ENCODE measurements at regions not wholly inside any gene's neighbourhood (a gene's known extent, or its start where the extent isn't known, plus 50 kb on each side); places are given as distances from the start of the nearest gene placed in this dataset.

DNA sequence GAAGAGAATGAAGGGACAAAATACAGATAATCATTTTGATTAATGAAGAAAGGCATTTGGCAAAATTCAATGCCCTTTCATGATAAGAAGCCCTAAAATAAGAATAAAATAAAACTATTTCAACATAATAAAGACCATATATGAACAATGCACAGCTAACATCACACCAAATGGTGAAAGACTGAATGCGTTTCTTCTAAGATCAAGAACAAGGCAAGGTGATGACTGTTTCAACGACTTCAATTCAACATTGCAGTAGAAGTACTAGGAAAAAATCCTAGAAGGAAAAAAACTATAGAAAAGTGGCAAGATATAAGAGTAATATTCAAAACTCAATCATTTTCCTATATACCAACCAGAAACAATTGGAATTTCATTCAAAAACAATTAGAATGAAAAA is 280.1 kb upstream of the GRM7 start:
- ATAC-seq = no peak
- TF ChIP-seq ZNF8 (CRISPR knock-in tag; IDR thresholded peaks at IDR 0.05) (no peak), SNAI2 (CRISPR knock-in tag; IDR thresholded peaks at IDR 0.05) (no peak), TCF4 (CRISPR knock-in tag; IDR thresholded peaks at IDR 0.05; ENCODE audit: borderline replicate concordance) (no peak), ZNF565 (CRISPR knock-in tag; conservative IDR thresholded peaks at IDR 0.05; ENCODE audit: low read depth) (no peak), PATZ1 (CRISPR knock-in tag; IDR thresholded peaks at IDR 0.05; ENCODE audit: borderline replicate concordance) (no peak), ZFP3 (CRISPR knock-in tag; IDR thresholded peaks at IDR 0.05) (no peak), ZC3H10 (CRISPR knock-in tag; IDR thresholded peaks at IDR 0.05) (no peak), OSR1 (CRISPR knock-in tag; IDR thresholded peaks at IDR 0.05) (no peak), BACH2 (CRISPR knock-in tag; IDR thresholded peaks at IDR 0.05; ENCODE audit: borderline replicate concordance) (no peak), RARB (CRISPR knock-in tag; IDR thresholded peaks at IDR 0.05) (no peak), TOX (CRISPR knock-in tag; IDR thresholded peaks at IDR 0.05; ENCODE audit: borderline replicate concordance) (no peak), TSHZ2 (CRISPR knock-in tag; IDR thresholded peaks at IDR 0.05) (no peak), ZNF70 (CRISPR knock-in tag; IDR thresholded peaks at IDR 0.05) (no peak), POU6F1 (CRISPR knock-in tag; IDR thresholded peaks at IDR 0.05; ENCODE audit: borderline replicate concordance, low read depth) (no peak)
- TF ChIP-seq, protein P1, sequence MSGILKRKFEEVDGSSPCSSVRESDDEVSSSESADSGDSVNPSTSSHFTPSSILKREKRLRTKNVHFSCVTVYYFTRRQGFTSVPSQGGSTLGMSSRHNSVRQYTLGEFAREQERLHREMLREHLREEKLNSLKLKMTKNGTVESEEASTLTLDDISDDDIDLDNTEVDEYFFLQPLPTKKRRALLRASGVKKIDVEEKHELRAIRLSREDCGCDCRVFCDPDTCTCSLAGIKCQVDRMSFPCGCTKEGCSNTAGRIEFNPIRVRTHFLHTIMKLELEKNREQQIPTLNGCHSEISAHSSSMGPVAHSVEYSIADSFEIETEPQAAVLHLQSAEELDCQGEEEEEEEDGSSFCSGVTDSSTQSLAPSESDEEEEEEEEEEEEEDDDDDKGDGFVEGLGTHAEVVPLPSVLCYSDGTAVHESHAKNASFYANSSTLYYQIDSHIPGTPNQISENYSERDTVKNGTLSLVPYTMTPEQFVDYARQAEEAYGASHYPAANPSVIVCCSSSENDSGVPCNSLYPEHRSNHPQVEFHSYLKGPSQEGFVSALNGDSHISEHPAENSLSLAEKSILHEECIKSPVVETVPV (CRISPR knock-in tag; IDR thresholded peaks at IDR 0.05) = no peak

DNA sequence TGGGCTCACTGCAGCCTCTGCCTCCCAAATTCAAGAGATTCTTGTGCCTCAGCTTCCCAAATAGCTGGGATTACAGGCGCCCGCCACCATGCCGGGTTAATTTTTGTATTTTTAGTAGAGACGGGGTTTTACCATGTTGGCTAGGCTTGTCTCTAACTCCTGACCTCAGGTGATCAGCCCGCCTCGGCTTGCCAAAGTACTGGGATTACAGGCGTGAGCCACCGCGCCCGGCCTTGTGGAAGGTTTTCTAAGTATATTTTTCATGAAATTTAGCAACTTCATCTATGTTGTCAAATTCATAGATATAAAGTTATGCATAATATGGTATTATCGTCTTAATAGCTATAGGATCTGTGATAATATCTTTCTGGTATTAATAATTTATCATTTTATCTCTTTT is 275.6 kb upstream of the GRM7 start:
- ATAC-seq = no peak
- TF ChIP-seq PATZ1 (CRISPR knock-in tag; IDR thresholded peaks at IDR 0.05; ENCODE audit: borderline replicate concordance) (no peak), TOX (CRISPR knock-in tag; IDR thresholded peaks at IDR 0.05; ENCODE audit: borderline replicate concordance) (no peak), ESRRG (CRISPR knock-in tag; IDR thresholded peaks at IDR 0.05) (no peak), TCF4 (CRISPR knock-in tag; IDR thresholded peaks at IDR 0.05; ENCODE audit: borderline replicate concordance) (no peak), RARB (CRISPR knock-in tag; IDR thresholded peaks at IDR 0.05) (no peak), ZNF565 (CRISPR knock-in tag; conservative IDR thresholded peaks at IDR 0.05; ENCODE audit: low read depth) (no peak), PPARA (CRISPR knock-in tag; IDR thresholded peaks at IDR 0.05; ENCODE audit: borderline replicate concordance) (no peak)
- TF ChIP-seq, protein P1 (CRISPR knock-in tag; IDR thresholded peaks at IDR 0.05) = no peak

- ATAC-seq = no peak
- TF ChIP-seq ZC3H10 (CRISPR knock-in tag; IDR thresholded peaks at IDR 0.05) = no peak
- no peak for TF ChIP-seq TSHZ2 (CRISPR knock-in tag; IDR thresholded peaks at IDR 0.05)
- no peak for TF ChIP-seq PPARA (CRISPR knock-in tag; IDR thresholded peaks at IDR 0.05; ENCODE audit: borderline replicate concordance)
- TF ChIP-seq ZFP30 (CRISPR knock-in tag; IDR thresholded peaks at IDR 0.05) = no peak
- TF ChIP-seq ZFP3 (CRISPR knock-in tag; IDR thresholded peaks at IDR 0.05) = no peak
- TF ChIP-seq TOX (CRISPR knock-in tag; IDR thresholded peaks at IDR 0.05; ENCODE audit: borderline replicate concordance) = no peak
- no peak for TF ChIP-seq ESRRG (CRISPR knock-in tag; IDR thresholded peaks at IDR 0.05)
- TF ChIP-seq POU6F1 (CRISPR knock-in tag; IDR thresholded peaks at IDR 0.05; ENCODE audit: borderline replicate concordance, low read depth) = no peak
- TF ChIP-seq, protein P1 (CRISPR knock-in tag; IDR thresholded peaks at IDR 0.05) = no peak
Observed at GRCh38 chr3:6600237-6600636, 260.7 kb upstream of the GRM7 start.
